Mesenchymal stem cell (in vitro differentiated cells and primary cell): ENCODE measurements at regions not wholly inside any gene's neighbourhood (a gene's known extent, or its start where the extent isn't known, plus 50 kb on each side); places are given as distances from the start of the nearest gene placed in this dataset.

Experiments
- DNase-seq: peaks from one replicate; pipeline ENCODE4 v3.0.0-alpha.2; 2013
- H2AFZ ChIP-seq: one replicate; pipeline ENCODE4 v1.6.1; 2013; ENCODE audit warnings: low read depth, mild to moderate bottlenecking, control low read depth, inconsistent platforms, low read length, moderate library complexity
- H2AK5ac ChIP-seq: 2 replicates; pipeline ENCODE4 v1.6.1; 2013; ENCODE audit warnings: low read length, moderate library complexity, mild to moderate bottlenecking, inconsistent platforms; ENCODE audit not compliant: severe bottlenecking
- H2BK120ac ChIP-seq: one replicate; pipeline ENCODE4 v1.6.1; 2013; ENCODE audit warnings: low read depth, mild to moderate bottlenecking, inconsistent platforms, low read length, moderate library complexity
- H2BK12ac ChIP-seq, 2 experiments: one replicate each; pipeline ENCODE4 v1.6.1; 2013; ENCODE audit warnings: inconsistent platforms in 2 of 2, low read length in 2 of 2, mild to moderate bottlenecking in 2 of 2, moderate library complexity in 2 of 2, control low read depth in 1 of 2
- H2BK15ac ChIP-seq: one replicate; pipeline ENCODE4 v1.6.1; 2013; ENCODE audit warnings: mild to moderate bottlenecking, low read depth, inconsistent platforms; ENCODE audit not compliant: poor library complexity, severe bottlenecking
- H2BK5ac ChIP-seq: 2 replicates; pipeline ENCODE4 v1.6.1; 2013; ENCODE audit warnings: low read depth, mild to moderate bottlenecking, low read length, control low read depth, inconsistent platforms; ENCODE audit not compliant: poor library complexity, severe bottlenecking
- H3K14ac ChIP-seq, 2 experiments: one replicate each; pipeline ENCODE4 v1.6.1; 2013; ENCODE audit warnings: inconsistent platforms in 2 of 2, low read length in 2 of 2, control low read depth in 1 of 2, mild to moderate bottlenecking in 1 of 2, moderate library complexity in 1 of 2
- H3K18ac ChIP-seq, 2 experiments: one replicate each; pipeline ENCODE4 v1.6.1; 2013; ENCODE audit warnings: inconsistent platforms in 2 of 2, low read length in 2 of 2, control low read depth in 1 of 2, low read depth in 1 of 2, mild to moderate bottlenecking in 1 of 2
- H3K23ac ChIP-seq, 2 experiments: one replicate each; pipeline ENCODE4 v1.6.1; 2013; ENCODE audit warnings: inconsistent platforms in 2 of 2, low read length in 2 of 2, mild to moderate bottlenecking in 2 of 2, moderate library complexity in 2 of 2, control low read depth in 1 of 2
- H3K27ac ChIP-seq: 2 replicates; pipeline ENCODE4 v1.5.1; 2013; ENCODE audit warnings: mild to moderate bottlenecking, moderate library complexity, low read length, control low read depth, inconsistent platforms; ENCODE audit not compliant: poor library complexity, severe bottlenecking
- H3K27me3 ChIP-seq, 2 experiments: 2 replicates each; pipeline versions ENCODE4 v1.6.1 to v1.7.0; 2013; ENCODE audit warnings: low read length in 2 of 2, mild to moderate bottlenecking in 2 of 2, moderate library complexity in 2 of 2, control low read depth in 1 of 2, inconsistent platforms in 1 of 2; ENCODE audit not compliant: control insufficient read depth in 1 of 2, insufficient read depth in 1 of 2
- H3K36me3 ChIP-seq, 2 experiments: 2 replicates each; pipeline versions ENCODE4 v1.6.1 to v1.7.0; 2013; ENCODE audit warnings: low read length in 2 of 2, control low read depth in 1 of 2, inconsistent platforms in 1 of 2, low read depth in 1 of 2, mild to moderate bottlenecking in 1 of 2; ENCODE audit not compliant: insufficient read depth in 2 of 2, control insufficient read depth in 1 of 2
- H3K4ac ChIP-seq, 2 experiments: one replicate each; pipeline ENCODE4 v1.6.1; 2013; ENCODE audit warnings: inconsistent platforms in 2 of 2, low read length in 2 of 2, mild to moderate bottlenecking in 2 of 2, moderate library complexity in 2 of 2, control low read depth in 1 of 2, low read depth in 1 of 2
- H3K4me1 ChIP-seq: 2 replicates; pipeline ENCODE4 v1.6.1; 2013; ENCODE audit warnings: low read depth, low read length, control low read depth; ENCODE audit not compliant: control insufficient read depth, insufficient read depth
- H3K4me2 ChIP-seq: 2 replicates; pipeline ENCODE4 v1.6.1; 2013; ENCODE audit warnings: low read length, mild to moderate bottlenecking, inconsistent platforms; ENCODE audit not compliant: poor library complexity, severe bottlenecking
- H3K4me3 ChIP-seq, 2 experiments: 2 replicates each; pipeline versions ENCODE4 v1.5.1 to v1.7.0; 2013; ENCODE audit warnings: low read length in 2 of 2, mild to moderate bottlenecking in 2 of 2, control low read depth in 1 of 2, low read depth in 1 of 2; ENCODE audit not compliant: insufficient read depth in 1 of 2
- H3K79me1 ChIP-seq: replicated peaks from 2 replicates; pipeline ENCODE4 v1.6.1; 2013; ENCODE audit warnings: mild to moderate bottlenecking, control low read depth, low read length, inconsistent platforms; ENCODE audit not compliant: poor library complexity, severe bottlenecking
- H3K9ac ChIP-seq: 2 replicates; pipeline ENCODE4 v1.7.0; 2013; ENCODE audit warnings: mild to moderate bottlenecking, low read length, moderate library complexity
- H3K9me3 ChIP-seq: 2 replicates; pipeline ENCODE4 v1.7.0; 2013; ENCODE audit warnings: mild to moderate bottlenecking, low read length; ENCODE audit not compliant: control insufficient read depth
- H4K8ac ChIP-seq: one replicate; pipeline ENCODE4 v1.6.1; 2013; ENCODE audit warnings: inconsistent platforms, mild to moderate bottlenecking, low read length, moderate library complexity
- H4K91ac ChIP-seq: one replicate; pipeline ENCODE4 v1.6.1; 2013; ENCODE audit warnings: mild to moderate bottlenecking, low read length, inconsistent platforms
- WGBS: methylation state at CpG from one replicate; pipeline ENCODE4 v1.1.7; 2013; ENCODE audit warnings: mixed read lengths; 5-methylcytosine and 5-hydroxymethylcytosine counted together

DNA sequence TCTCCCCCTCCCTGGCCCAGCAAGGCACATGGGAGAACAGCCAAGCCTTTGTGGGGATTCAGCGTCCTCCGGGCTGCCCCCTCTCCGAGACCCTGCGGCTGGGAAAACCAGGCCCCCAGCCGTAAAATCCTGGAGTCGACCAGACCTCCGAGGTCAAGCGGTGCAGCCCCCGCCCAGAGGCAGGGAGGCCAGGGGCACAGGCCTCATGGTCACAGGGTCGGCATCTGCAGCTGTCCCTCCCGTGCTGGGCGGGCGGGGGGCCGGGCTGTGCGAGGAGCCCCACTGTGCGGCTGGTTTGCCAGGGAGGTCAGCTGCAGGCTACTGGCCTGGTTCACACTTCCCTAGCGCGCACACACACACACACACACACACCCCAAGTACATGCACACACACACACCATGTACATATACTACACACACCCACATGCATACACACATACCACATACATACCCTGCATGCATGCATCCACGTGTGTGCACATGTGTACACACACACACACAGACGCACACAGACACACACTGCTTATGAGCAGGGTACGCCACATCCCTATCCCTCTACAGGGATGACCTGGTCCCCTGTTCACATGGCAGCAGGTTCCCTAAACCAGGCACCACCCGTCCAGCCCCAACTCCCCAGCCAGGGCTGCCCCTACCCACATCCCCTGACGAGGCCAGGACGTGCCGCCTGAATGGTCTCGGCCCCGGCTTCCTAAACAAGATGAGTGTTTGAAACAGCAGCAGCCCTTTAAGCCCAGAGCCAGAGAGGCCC is 108.9 kb upstream of the CIBAR2 start:
- Histone ChIP-seq H3K14ac (peak overlapping the region in 1 of 2 experiments; percentile 63), H3K18ac (peak overlapping the region; percentile 56 to 72), H2BK120ac (peak overlapping the region; percentile 54), H2BK15ac (peak overlapping the region; percentile 73), H4K91ac (peak overlapping the region; percentile 67), H3K4me1 (peaks cover 57% of the 10 kb centered on the region), H3K27ac (peak overlapping the region; percentile 91), H2AK5ac (peak overlapping the region; percentile 87), H2BK5ac (peak overlapping the region; percentile 63), H4K8ac (peak overlapping the region; percentile 78), H3K9ac (no peak overlapping the region), H3K79me1 (peaks cover 26% of the 10 kb centered on the region), H3K27me3 (no peaks in the 10 kb centered on the region), H3K36me3 (no peaks in the 10 kb centered on the region), H2AFZ (no peak overlapping the region), H3K4ac (peak overlapping the region; percentile 1 to 91), H2BK12ac (peak overlapping the region; percentile 16 to 64), H3K23ac (peak overlapping the region in 1 of 2 experiments; percentile 16), H3K4me2 (no peak overlapping the region), H3K4me3 (no peak overlapping the region), H3K9me3 (no peaks in the 10 kb centered on the region)
- no peak for DNase-seq
- 47% methylated on average over 27 of the region's 27 CpGs for WGBS

DNA sequence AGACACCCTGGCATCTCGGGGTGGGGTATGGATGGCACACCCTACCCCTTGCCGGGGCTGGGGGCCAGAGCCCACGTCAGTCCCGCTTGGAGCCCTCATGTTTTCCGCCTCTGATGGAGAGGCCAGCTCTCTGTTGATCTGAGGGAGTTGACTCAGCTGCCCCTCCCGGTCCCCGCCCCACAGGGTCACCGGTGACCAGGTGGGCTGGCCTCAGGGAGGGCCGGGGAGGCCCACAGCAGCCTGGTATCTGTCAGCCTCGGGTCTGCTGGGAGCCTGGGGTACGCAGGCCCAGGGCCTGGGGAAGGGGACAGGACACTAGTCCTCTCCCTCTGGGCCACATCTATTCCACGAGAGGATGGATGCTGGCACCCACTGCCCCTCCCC is 109.5 kb upstream of the CIBAR2 start:
- Histone ChIP-seq H2BK5ac (peak overlapping the region; percentile 80), H3K4me2 (no peak overlapping the region), H2BK15ac (peak overlapping the region; percentile 4), H3K36me3 (no peaks in the 10 kb centered on the region), H3K4me1 (peaks cover 62% of the 10 kb centered on the region), H2AFZ (no peak overlapping the region), H3K23ac (no peak overlapping the region), H4K91ac (peak overlapping the region; percentile 80), H3K9ac (no peak overlapping the region), H2BK120ac (peak overlapping the region; percentile 54), H2AK5ac (peak overlapping the region; percentile 87), H3K27ac (peak overlapping the region; percentile 91), H3K79me1 (peaks cover 23% of the 10 kb centered on the region), H2BK12ac (peak overlapping the region; percentile 16 to 86), H3K9me3 (no peaks in the 10 kb centered on the region), H3K4ac (peak overlapping the region; percentile 37 to 88), H3K27me3 (no peaks in the 10 kb centered on the region), H4K8ac (peak overlapping the region; percentile 84), H3K14ac (no peak overlapping the region), H3K18ac (peak overlapping the region; percentile 67 to 79), H3K4me3 (no peak overlapping the region)
- 70% methylated on average over 12 of the region's 12 CpGs for WGBS
- DNase-seq: no peak

GRCh38 chr16:85222155-85222863 is 110.0 kb upstream of the CIBAR2 start:
- H3K4me3 ChIP-seq: no peak overlapping the region
- H3K27ac ChIP-seq: peak overlapping the region; percentile 91
- H3K4me2 ChIP-seq: peak overlapping the region; percentile 20
- peak overlapping the region; percentile 4 for H2BK15ac ChIP-seq
- no peaks in the 10 kb centered on the region for H3K36me3 ChIP-seq
- no peaks in the 10 kb centered on the region for H3K9me3 ChIP-seq
- H2AFZ ChIP-seq: no peak overlapping the region
- peaks cover 18% of the 10 kb centered on the region for H3K79me1 ChIP-seq
- WGBS: 65% methylated on average over 23 of the region's 23 CpGs
- no peak for DNase-seq
- H3K18ac ChIP-seq: peak overlapping the region; percentile 67 to 79
- H2BK120ac ChIP-seq: peak overlapping the region; percentile 74
- no peaks in the 10 kb centered on the region for H3K27me3 ChIP-seq
- peak overlapping the region; percentile 16 to 86 for H2BK12ac ChIP-seq
- H3K4me1 ChIP-seq: peaks cover 65% of the 10 kb centered on the region
- H4K8ac ChIP-seq: peak overlapping the region; percentile 84
- H2AK5ac ChIP-seq: peak overlapping the region; percentile 87
- H3K4ac ChIP-seq: peak overlapping the region; percentile 37 to 88
- H3K14ac ChIP-seq: no peak overlapping the region
- H2BK5ac ChIP-seq: peak overlapping the region; percentile 80
- H4K91ac ChIP-seq: peak overlapping the region; percentile 80
- H3K9ac ChIP-seq: no peak overlapping the region
- no peak overlapping the region for H3K23ac ChIP-seq

DNA sequence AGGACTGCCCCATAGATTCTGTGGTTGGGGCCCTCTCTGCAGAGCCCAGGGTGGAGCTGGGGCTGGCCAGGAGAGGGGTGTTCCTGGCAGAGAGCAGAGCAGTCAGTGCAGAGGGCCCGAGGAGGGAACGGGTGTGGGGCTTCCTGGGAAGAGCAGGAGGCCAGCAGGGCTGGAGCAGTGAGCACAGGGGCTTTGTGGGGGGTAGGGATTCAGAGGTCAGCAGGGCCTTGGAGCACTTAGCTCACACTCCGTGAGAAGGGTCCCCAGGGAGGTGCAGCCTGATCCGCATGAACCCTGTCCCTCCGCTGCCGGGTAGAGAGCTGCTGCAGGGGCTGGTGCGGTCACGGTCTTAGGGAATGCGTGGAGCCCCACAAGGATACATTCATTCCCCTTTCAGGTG is 113.0 kb upstream of the CIBAR2 start:
- H3K23ac ChIP-seq: peak overlapping the region in 1 of 2 experiments; percentile 46
- 37% methylated on average over 8 of the region's 9 CpGs for WGBS
- no peaks in the 10 kb centered on the region for H3K9me3 ChIP-seq
- no peak overlapping the region for H3K4me3 ChIP-seq
- H3K27me3 ChIP-seq: no peaks in the 10 kb centered on the region
- peaks cover 0 to 5% of the 10 kb centered on the region in 2 experiments for H3K36me3 ChIP-seq
- peak; percentile 73 for DNase-seq
- H3K4me1 ChIP-seq: peaks cover 76% of the 10 kb centered on the region
- H2BK5ac ChIP-seq: no peak overlapping the region
- peak overlapping the region; percentile 31 for H3K27ac ChIP-seq
- H2AFZ ChIP-seq: no peak overlapping the region
- no peak overlapping the region for H2BK120ac ChIP-seq
- peak overlapping the region; percentile 47 for H2AK5ac ChIP-seq
- peak overlapping the region; percentile 74 for H4K91ac ChIP-seq
- peak overlapping the region; percentile 6 for H3K4me2 ChIP-seq
- peaks cover 17% of the 10 kb centered on the region for H3K79me1 ChIP-seq
- peak overlapping the region; percentile 29 to 51 for H3K18ac ChIP-seq
- peak overlapping the region in 1 of 2 experiments; percentile 57 for H2BK12ac ChIP-seq
- no peak overlapping the region for H3K9ac ChIP-seq
- H3K14ac ChIP-seq: peak overlapping the region in 1 of 2 experiments; percentile 1
- H3K4ac ChIP-seq: no peak overlapping the region
- H2BK15ac ChIP-seq: no peak overlapping the region
- H4K8ac ChIP-seq: peak overlapping the region; percentile 62
